PC-9 (cell line): ENCODE measurements at regions not wholly inside any gene's neighbourhood (a gene's known extent, or its start where the extent isn't known, plus 50 kb on each side); places are given as distances from the start of the nearest gene placed in this dataset.
"Not testable (repeated sequence)": the region's sequence is repeated elsewhere in the genome, so short reads cannot be mapped to it uniquely, and the experiment has no call there.

Source experiments
- BruUV-seq: library from RNA; stranded (reverse); fragments of 400-500 nt; replicated peaks from 2 replicates; lab custom pipeline; 2021; lab: Mats Ljungman, UMichigan
- CTCF ChIA-PET: fragments of 300-600 bp; sonication (Branson Sonifier 250); formaldehyde crosslinking; loops from one replicate; lab custom pipeline; 2022; ENCODE audit warnings: antibody characterized with exemption; lab: Charles Lee
- POLR2A ChIA-PET: fragments of 300-600 bp; sonication (Branson Sonifier 250); formaldehyde crosslinking; loops from one replicate; lab custom pipeline; 2022; ENCODE audit warnings: antibody characterized with exemption; ENCODE audit not compliant: unreplicated experiment; lab: Charles Lee
- DNase-seq, 2 experiments: peaks; one replicate each; pipeline versions ENCODE4 v3.0.0 to v3.0.0-alpha.2; 2015 to 2022; ENCODE audit warnings: mixed read lengths in 1 of 2
- H2AFZ ChIP-seq: fragments of 200-600 bp; sonication (generic); 2 replicates; pipeline ENCODE4 v1.8.1; 2017; ENCODE audit warnings: antibody characterized with exemption
- H3F3A ChIP-seq: fragments of 200-600 bp; sonication (generic); 2 replicates; pipeline ENCODE4 v1.8.1; 2017; ENCODE audit warnings: antibody characterized with exemption, mild to moderate bottlenecking, low read depth; ENCODE audit not compliant: insufficient read depth
- H3K27ac ChIP-seq: fragments of 200-600 bp; sonication (generic); 2 replicates; pipeline ENCODE4 v1.6.1; 2016; ENCODE audit warnings: mixed run types
- H3K27me3 ChIP-seq: fragments of 200-600 bp; sonication (generic); 2 replicates; pipeline ENCODE4 v1.6.1; 2016; ENCODE audit warnings: low read depth, mixed run types; ENCODE audit not compliant: insufficient read depth
- H3K36me3 ChIP-seq: fragments of 200-600 bp; sonication (generic); 2 replicates; pipeline ENCODE4 v1.6.1; 2016; ENCODE audit warnings: low read depth, mixed run types
- H3K4me1 ChIP-seq: fragments of 200-600 bp; sonication (generic); replicated peaks from 2 replicates; pipeline ENCODE4 v1.6.1; 2016; ENCODE audit warnings: mixed run types; ENCODE audit not compliant: insufficient read depth
- H3K4me2 ChIP-seq: fragments of 200-600 bp; sonication (generic); 2 replicates; pipeline ENCODE4 v1.6.1; 2017; ENCODE audit warnings: mixed run types
- H3K4me3 ChIP-seq: fragments of 200-600 bp; sonication (generic); 2 replicates; pipeline ENCODE4 v1.6.1; 2016; ENCODE audit warnings: mixed run types
- H3K79me2 ChIP-seq: fragments of 200-600 bp; sonication (generic); 2 replicates; pipeline ENCODE4 v1.6.1; 2017; ENCODE audit warnings: low read depth, mixed run types
- H3K9me2 ChIP-seq: fragments of 200-600 bp; sonication (generic); 2 replicates; pipeline ENCODE4 v1.8.1; 2017; ENCODE audit warnings: mild to moderate bottlenecking; ENCODE audit not compliant: insufficient read depth
- H3K9me3 ChIP-seq: fragments of 200-600 bp; sonication (generic); 2 replicates; pipeline ENCODE4 v1.8.1; 2016; ENCODE audit warnings: low read depth; ENCODE audit not compliant: insufficient read depth
- H4K20me1 ChIP-seq: fragments of 200-600 bp; sonication (generic); 2 replicates; pipeline ENCODE4 v1.8.1; 2017; ENCODE audit not compliant: insufficient read depth
- EZH2 ChIP-seq: fragments of 200-600 bp; sonication (generic); IDR thresholded peaks from 2 replicates; pipeline ENCODE4 v1.8.0; 2017; ENCODE audit warnings: antibody characterized with exemption, low read depth
- intact Hi-C: fragments of 100-400 bp; cut with micrococcal nuclease; formaldehyde crosslinking; loops from one replicate; pipeline ENCODE4 v1.10.0; 2022; ENCODE audit not compliant: unreplicated experiment
- TF ChIP-seq, protein P1 (sequence below): fragments of 200-600 bp; sonication (generic); conservative IDR thresholded peaks from 2 replicates; pipeline ENCODE4 v1.6.1; 2017; ENCODE audit warnings: mixed run types, antibody characterized with exemption, mild to moderate bottlenecking, moderate library complexity

DNA sequence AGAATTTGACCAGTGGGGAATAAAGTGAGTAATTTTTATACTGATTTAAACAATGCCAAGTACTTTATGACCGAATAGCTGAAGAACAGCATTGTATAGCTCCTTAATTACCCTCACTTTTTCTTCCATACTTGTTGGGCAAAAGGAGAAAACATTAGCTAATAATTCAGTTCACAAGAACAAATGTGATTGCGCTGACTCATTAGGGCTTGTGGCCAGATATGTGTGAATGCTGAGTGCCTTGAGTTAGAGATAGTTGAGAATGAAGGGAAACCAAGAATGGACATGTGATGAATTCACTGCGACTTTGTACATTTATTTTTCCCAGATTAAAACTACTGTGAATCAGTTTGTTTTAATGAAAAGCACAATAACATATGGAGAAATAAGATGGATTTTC, 669.4 kb downstream of the TFAP2A start:
- H3K36me3 ChIP-seq, result no peaks in the 10 kb centered on the region
- TF ChIP-seq EZH2, result no peak
- TF ChIP-seq, protein P1, sequence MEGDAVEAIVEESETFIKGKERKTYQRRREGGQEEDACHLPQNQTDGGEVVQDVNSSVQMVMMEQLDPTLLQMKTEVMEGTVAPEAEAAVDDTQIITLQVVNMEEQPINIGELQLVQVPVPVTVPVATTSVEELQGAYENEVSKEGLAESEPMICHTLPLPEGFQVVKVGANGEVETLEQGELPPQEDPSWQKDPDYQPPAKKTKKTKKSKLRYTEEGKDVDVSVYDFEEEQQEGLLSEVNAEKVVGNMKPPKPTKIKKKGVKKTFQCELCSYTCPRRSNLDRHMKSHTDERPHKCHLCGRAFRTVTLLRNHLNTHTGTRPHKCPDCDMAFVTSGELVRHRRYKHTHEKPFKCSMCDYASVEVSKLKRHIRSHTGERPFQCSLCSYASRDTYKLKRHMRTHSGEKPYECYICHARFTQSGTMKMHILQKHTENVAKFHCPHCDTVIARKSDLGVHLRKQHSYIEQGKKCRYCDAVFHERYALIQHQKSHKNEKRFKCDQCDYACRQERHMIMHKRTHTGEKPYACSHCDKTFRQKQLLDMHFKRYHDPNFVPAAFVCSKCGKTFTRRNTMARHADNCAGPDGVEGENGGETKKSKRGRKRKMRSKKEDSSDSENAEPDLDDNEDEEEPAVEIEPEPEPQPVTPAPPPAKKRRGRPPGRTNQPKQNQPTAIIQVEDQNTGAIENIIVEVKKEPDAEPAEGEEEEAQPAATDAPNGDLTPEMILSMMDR, result no peak
- DNase-seq, result no peak
- H4K20me1 ChIP-seq, result no peaks in the 10 kb centered on the region
- CTCF ChIA-PET, result no interaction called here
- no peaks in the 10 kb centered on the region for H3K9me2 ChIP-seq
- no peak overlapping the region for H3K4me3 ChIP-seq
- H3K4me2 ChIP-seq, result no peak overlapping the region
- BruUV-seq, result no TSS peak
- no peaks in the 10 kb centered on the region for H3K9me3 ChIP-seq
- no peaks in the 10 kb centered on the region for H3K79me2 ChIP-seq
- no peaks in the 10 kb centered on the region for H3K27me3 ChIP-seq
- no peak overlapping the region for H2AFZ ChIP-seq
- H3K27ac ChIP-seq, result no peak overlapping the region
- H3K4me1 ChIP-seq, result no peaks in the 10 kb centered on the region
- intact Hi-C loops, result no loop called here
- POLR2A ChIA-PET, result no interaction called here
- no peaks in the 10 kb centered on the region for H3F3A ChIP-seq

DNA sequence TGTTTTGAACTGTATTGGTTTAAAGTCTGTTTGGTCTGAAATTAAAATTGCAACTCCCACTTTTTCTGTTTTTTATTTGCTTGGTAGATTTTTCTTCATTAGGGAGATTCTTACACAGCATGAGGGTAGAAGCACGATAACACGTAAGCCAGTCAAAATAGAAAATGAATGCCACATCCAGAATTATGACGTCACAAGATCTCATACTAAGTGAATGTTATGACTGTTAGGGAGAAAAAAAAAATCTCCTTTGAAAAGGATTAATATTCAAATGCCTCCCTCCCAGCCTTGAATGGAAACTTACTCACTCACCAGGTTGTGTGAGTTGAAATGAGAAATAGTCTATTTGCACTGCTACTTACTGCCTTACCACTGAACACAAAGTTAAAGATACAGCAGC, 670.8 kb downstream of the TFAP2A start:
- Histone ChIP-seq H3K4me2 (no peak overlapping the region), H4K20me1 (no peaks in the 10 kb centered on the region), H3K27me3 (no peaks in the 10 kb centered on the region), H3K27ac (no peak overlapping the region), H3K36me3 (no peaks in the 10 kb centered on the region), H3F3A (no peaks in the 10 kb centered on the region), H3K4me3 (no peak overlapping the region), H3K4me1 (no peaks in the 10 kb centered on the region), H2AFZ (no peak overlapping the region), H3K79me2 (no peaks in the 10 kb centered on the region), H3K9me3 (no peaks in the 10 kb centered on the region), H3K9me2 (no peaks in the 10 kb centered on the region)
- POLR2A ChIA-PET, result no interaction called here
- intact Hi-C loops, result no loop called here
- TF ChIP-seq, protein P1, result no peak
- TF ChIP-seq EZH2, result no peak
- CTCF ChIA-PET, result no interaction called here
- no TSS peak for BruUV-seq
- no peak for DNase-seq

DNA sequence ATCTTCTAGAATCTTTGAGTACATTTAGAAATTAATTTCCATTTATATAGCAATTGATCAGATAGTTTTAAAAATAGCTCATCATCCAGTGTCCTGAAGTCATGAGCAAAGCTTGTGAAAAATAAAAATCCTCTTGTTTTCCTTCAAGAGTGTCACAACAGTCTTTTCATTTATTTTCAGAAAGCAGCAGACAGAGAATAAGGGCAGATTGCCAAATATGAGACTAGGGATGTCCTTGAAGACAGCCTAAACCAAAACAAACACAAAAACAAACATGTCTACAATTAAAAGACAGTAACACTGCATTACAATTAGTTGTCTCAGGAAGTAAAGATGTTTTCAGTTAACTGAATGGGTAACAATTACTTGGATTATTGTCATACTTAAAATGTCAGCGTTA, 682.8 kb downstream of the TFAP2A start:
- no TSS peak for BruUV-seq
- Histone ChIP-seq H3K9me3 (no peaks in the 10 kb centered on the region), H3K36me3 (no peaks in the 10 kb centered on the region), H3K4me2 (no peak overlapping the region), H2AFZ (no peak overlapping the region), H3K27ac (no peak overlapping the region), H3K4me3 (no peak overlapping the region), H3F3A (no peaks in the 10 kb centered on the region), H3K4me1 (no peaks in the 10 kb centered on the region), H3K27me3 (no peaks in the 10 kb centered on the region), H3K9me2 (no peaks in the 10 kb centered on the region), H3K79me2 (no peaks in the 10 kb centered on the region), H4K20me1 (no peaks in the 10 kb centered on the region)
- intact Hi-C loops, result no loop called here
- no peak for TF ChIP-seq EZH2
- TF ChIP-seq, protein P1, result no peak
- ChIA-PET CTCF (interaction anchor here (0.5 to 0.6 kb wide), 2 partner anchors 319 to 482 kb away, joined by 3 to 7 read pairs; no protein-coding TSS in a partner anchor), POLR2A (no interaction called here)
- no peak for DNase-seq

DNA sequence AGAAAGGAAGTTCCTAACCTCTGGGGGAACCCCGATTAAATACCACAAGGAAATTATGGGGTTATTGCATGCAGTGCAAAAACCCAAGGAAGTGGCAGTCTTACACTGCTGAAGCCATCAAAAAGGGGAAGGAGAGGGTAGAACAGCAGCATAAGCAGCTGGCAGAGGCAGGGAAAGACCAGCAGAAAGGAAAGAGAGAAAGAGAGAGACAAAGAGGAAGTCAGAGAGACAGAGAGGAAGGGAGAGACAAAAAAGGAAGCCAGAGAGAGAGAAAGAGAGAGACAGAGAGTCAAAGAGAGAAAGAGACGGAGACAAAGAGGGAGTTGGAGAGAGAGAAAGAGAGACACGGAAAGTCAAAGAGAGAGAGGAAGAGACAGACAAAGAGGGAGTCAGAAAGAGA, 689.1 kb downstream of the TFAP2A start:
- H4K20me1 ChIP-seq, H3K4me2 ChIP-seq, POLR2A ChIA-PET, H3K9me2 ChIP-seq, BruUV-seq, H3K4me3 ChIP-seq, H3F3A ChIP-seq, H3K27me3 ChIP-seq, H3K27ac ChIP-seq, DNase-seq, H2AFZ ChIP-seq, CTCF ChIA-PET, H3K36me3 ChIP-seq, H3K79me2 ChIP-seq, H3K9me3 ChIP-seq, H3K4me1 ChIP-seq, intact Hi-C loops: not testable (repeated sequence)
